Large intestine (tissue), 3 donors: ENCODE measurements at regions not wholly inside any gene's neighbourhood (a gene's known extent, or its start where the extent isn't known, plus 50 kb on each side); places are given as distances from the start of the nearest gene placed in this dataset.

Experiments
- DNase-seq, 2 donors: peaks; one replicate each; pipeline versions ENCODE4 v3.0.0 to v3.0.0-alpha.2; 2013
- H3K27ac ChIP-seq: one replicate; pipeline ENCODE4 v1.5.1; 2013; ENCODE audit warnings: low read length
- H3K27me3 ChIP-seq: 2 replicates; pipeline ENCODE4 v1.6.1; 2013; ENCODE audit warnings: low read length; ENCODE audit not compliant: control insufficient read depth, insufficient read depth
- H3K36me3 ChIP-seq: 2 replicates; pipeline ENCODE4 v1.6.1; 2013; ENCODE audit warnings: low read length; ENCODE audit not compliant: control insufficient read depth, insufficient read depth
- H3K4me1 ChIP-seq: one replicate; pipeline ENCODE4 v1.6.1; 2013; ENCODE audit warnings: low read length; ENCODE audit not compliant: control insufficient read depth, insufficient read depth
- H3K4me3 ChIP-seq: one replicate; pipeline ENCODE4 v1.5.1; 2013; ENCODE audit warnings: low read length
- H3K9me3 ChIP-seq: one replicate; pipeline ENCODE4 v1.6.1; 2013; ENCODE audit warnings: mild to moderate bottlenecking, low read depth, low read length, moderate library complexity; ENCODE audit not compliant: control insufficient read depth
- WGBS: methylation state at CpG from one replicate; pipeline ENCODE4 v1.1.5; 2013; ENCODE audit warnings: low lambda C conversion rate; ENCODE audit not compliant: insufficient coverage; 5-methylcytosine and 5-hydroxymethylcytosine counted together

DNA sequence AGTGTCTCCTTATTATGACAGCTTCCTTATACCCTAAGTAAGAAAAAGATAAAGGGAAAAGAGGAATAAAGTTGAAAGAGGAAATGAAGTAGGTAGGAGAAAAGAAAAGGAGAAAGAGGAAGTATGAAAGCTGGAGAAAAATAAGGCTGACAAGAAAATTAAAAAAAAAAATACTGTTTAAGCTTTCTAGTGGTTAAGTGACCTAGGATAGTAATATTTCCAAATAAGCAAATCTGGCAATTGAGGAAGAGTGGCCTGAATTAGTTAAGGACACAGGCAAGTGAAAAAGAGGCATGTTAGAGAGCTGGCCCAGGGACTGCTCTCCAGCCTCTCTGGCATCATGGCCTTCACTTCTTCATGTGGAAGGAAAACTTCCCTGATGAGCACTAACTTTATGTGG lies 76.5 kb upstream of the ADGRF1 start:
- DNase-seq = no peak
- no peaks in the 10 kb centered on the region for H3K9me3 ChIP-seq
- H3K27ac ChIP-seq = no peak overlapping the region
- H3K4me3 ChIP-seq = no peak overlapping the region
- no peaks in the 10 kb centered on the region for H3K36me3 ChIP-seq
- H3K4me1 ChIP-seq = peaks cover 14% of the 10 kb centered on the region
- no peaks in the 10 kb centered on the region for H3K27me3 ChIP-seq

DNA sequence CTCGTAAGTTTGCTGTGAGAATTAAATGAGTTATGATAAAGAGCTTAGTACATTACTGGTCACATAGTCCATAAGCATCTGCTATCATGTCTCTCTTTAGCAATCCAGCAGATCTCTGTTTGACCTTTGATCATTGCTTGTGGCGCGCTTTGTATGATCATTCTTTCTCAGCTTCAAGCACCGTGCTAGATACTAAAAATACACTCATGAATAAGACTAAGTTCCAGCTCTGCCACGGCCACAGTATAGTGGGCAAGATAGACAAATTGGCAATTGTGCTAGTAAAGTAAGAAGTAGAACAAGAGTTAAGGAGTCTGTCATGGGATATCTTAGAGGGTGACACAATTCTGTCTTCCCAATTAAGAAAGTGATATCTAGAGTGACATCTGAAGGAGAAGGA lies 75.2 kb upstream of the ADGRF1 start:
- Histone ChIP-seq H3K27ac (peak overlapping the region; percentile 94), H3K36me3 (no peaks in the 10 kb centered on the region), H3K4me1 (peaks cover 19% of the 10 kb centered on the region), H3K9me3 (no peaks in the 10 kb centered on the region), H3K4me3 (no peak overlapping the region), H3K27me3 (no peaks in the 10 kb centered on the region)
- peak; percentile 74 to 88 for DNase-seq
- WGBS = no CpG with 5 or more reads among the region's 5 CpGs

DNA sequence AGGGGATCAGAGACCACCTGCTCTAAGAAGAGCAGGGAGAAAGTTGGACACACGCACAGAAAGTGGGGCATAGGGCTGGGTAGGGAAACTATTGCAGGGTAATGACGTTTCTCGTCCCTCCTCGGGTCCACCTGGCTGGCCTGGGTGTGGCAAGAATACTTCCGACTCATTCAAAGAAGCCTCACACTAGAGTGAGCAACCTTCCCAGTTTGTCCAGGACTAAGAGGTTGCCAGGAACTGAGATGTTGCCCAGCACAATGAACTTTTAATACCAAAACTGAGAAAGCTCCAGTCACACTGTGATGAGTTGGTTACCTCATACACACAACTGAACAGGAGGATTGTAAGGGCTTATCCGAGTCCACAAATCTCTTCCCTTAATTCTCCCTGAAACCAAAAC lies 74.5 kb upstream of the ADGRF1 start:
- no CpG with 5 or more reads among the region's 6 CpGs for WGBS
- Histone ChIP-seq H3K36me3 (no peaks in the 10 kb centered on the region), H3K27me3 (no peaks in the 10 kb centered on the region), H3K27ac (peak overlapping the region; percentile 94), H3K4me1 (peaks cover 24% of the 10 kb centered on the region), H3K9me3 (no peaks in the 10 kb centered on the region), H3K4me3 (no peak overlapping the region)
- peak; percentile 79 to 85 for DNase-seq

DNA sequence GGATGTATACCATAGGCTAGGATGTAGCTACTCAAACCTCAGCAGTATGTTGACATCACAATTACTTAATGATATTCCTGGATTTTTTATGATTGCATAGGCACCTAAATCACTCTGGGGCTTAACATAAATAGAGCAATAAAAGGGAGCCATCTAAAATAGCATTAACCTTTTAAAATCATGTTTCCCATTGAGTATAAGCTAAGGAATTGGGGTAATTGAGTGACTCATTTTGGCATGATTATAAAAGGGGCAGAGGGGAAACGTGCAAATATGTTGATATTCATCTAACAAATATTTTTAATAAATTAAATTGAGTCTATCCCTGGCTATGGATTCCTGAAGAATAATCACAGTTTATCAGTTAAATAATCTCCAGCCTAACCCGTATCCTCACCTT lies 74.0 kb upstream of the ADGRF1 start:
- no peak overlapping the region for H3K4me3 ChIP-seq
- H3K9me3 ChIP-seq = no peaks in the 10 kb centered on the region
- peaks cover 26% of the 10 kb centered on the region for H3K4me1 ChIP-seq
- no peaks in the 10 kb centered on the region for H3K36me3 ChIP-seq
- WGBS = no CpG with 5 or more reads among the region's 2 CpGs
- peak overlapping the region; percentile 94 for H3K27ac ChIP-seq
- no peak for DNase-seq
- no peaks in the 10 kb centered on the region for H3K27me3 ChIP-seq

DNA sequence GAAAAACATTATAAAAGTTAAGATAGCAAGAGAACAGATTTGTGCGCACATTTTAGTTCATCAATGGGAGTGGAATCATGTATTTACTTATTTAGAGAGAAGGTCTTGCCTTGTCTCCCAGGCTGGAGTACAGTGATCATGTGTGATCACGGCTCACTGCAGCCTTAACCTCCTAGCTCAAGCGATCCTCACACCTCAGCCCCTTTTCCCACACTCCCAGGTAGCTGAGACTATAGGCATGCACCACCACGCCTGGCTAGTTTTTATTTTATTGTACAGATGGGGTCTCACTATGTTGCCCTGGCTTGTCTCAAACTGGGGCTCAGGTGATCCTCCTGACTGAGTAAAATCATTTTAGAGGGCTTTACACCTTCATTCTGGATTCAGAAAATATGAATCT lies 72.3 kb upstream of the ADGRF1 start:
- Histone ChIP-seq H3K9me3 (no peaks in the 10 kb centered on the region), H3K4me1 (peaks cover 26% of the 10 kb centered on the region), H3K4me3 (no peak overlapping the region), H3K27ac (no peak overlapping the region), H3K36me3 (no peaks in the 10 kb centered on the region), H3K27me3 (no peaks in the 10 kb centered on the region)
- no peak for DNase-seq
- 80% methylated on average over 1 of the region's 4 CpGs for WGBS

DNA sequence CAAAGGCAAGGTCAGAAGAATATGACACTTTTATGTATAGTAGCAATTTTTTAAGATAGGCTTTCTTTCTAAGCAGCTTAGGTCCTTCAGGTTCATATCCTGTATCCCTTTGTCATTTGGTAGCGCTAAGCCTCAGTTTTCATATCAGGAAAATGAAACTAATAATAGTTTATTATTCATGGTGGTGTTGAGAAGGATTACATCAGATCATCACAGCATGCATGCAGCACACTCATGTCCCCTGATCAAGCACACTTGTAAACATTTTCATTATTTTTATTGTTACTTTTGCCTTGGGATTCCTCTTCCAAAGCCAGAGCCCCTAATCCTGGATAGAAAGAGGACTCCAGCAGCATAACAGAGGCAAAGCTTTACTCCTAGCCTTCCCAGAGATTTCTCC lies 70.2 kb upstream of the ADGRF1 start:
- H3K27me3 ChIP-seq = no peaks in the 10 kb centered on the region
- no peak for DNase-seq
- H3K4me1 ChIP-seq = peaks cover 22% of the 10 kb centered on the region
- no peak overlapping the region for H3K4me3 ChIP-seq
- peak overlapping the region; percentile 57 for H3K27ac ChIP-seq
- WGBS = 80% methylated on average over 1 of the region's 1 CpG
- H3K36me3 ChIP-seq = no peaks in the 10 kb centered on the region
- no peaks in the 10 kb centered on the region for H3K9me3 ChIP-seq

DNA sequence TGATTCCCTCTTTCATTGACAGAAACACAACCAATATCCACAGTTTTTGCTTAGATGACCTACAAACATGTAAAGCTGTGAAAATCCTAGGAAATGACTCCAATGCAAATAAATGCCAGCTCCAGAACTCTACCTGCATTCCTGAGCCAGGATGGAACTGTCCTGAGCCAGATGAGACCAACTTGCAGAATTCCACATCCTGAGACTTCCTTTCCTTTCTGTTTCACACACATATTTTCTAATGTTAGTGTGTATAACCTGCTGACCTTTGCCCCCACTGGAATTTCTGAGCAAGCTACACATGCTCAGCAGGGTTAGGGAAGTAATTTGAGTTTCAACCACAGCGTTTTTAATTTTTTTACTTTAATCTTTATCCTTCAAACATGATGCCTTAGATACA lies 69.6 kb upstream of the ADGRF1 start:
- H3K27me3 ChIP-seq = no peaks in the 10 kb centered on the region
- WGBS = no CpG with 5 or more reads among the region's 1 CpG
- DNase-seq = peak; percentile 66 to 79
- H3K4me1 ChIP-seq = peaks cover 21% of the 10 kb centered on the region
- H3K4me3 ChIP-seq = no peak overlapping the region
- peak overlapping the region; percentile 57 for H3K27ac ChIP-seq
- no peaks in the 10 kb centered on the region for H3K36me3 ChIP-seq
- H3K9me3 ChIP-seq = no peaks in the 10 kb centered on the region

DNA sequence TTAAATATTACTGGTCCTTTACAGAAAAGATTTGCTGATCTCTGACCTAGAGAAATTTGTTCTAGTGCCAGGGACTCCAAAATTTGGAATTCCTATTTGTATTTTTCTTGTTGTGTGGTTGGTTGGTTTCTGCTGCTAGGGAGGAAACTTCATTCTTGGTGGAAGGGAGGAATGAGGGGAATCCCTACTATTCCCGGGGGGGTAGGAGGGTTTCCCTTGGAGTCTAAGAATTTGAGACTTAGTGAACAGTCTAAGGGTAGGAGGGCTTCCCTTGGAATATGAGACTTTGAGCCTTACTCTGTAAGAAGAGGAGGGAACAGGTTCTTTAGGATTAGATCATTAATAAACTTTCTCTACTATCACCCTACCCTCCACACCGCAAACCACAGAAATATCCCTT lies 67.1 kb upstream of the ADGRF1 start:
- H3K4me3 ChIP-seq = no peak overlapping the region
- WGBS = no CpG with 5 or more reads among the region's 2 CpGs
- DNase-seq = no peak

DNA sequence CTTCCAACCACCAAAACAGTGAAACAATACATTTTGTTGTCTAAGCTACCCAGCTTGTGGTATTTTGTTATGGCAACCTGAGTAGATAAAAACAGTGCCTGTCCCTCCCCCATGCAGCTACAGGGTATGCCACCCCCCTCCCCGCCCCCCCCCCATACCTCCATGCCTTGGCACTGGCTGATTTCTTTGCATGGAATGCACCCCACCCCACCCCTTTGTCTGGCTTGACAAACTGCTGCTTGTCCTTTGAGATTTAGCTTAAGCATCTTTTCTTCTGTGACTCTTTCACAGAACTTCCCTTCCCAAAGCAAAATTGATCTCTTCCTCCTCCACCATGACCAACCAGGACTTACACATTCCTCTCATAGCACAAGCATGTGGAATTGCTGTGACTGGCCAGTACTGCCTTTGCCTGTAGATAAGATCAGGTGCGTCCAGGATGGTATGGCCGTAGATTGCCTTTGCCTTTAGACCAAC lies 64.6 kb upstream of the ADGRF1 start:
- no CpG with 5 or more reads among the region's 3 CpGs for WGBS
- DNase-seq = no peak
- H3K36me3 ChIP-seq = no peaks in the 10 kb centered on the region
- H3K4me3 ChIP-seq = no peak overlapping the region
- H3K9me3 ChIP-seq = no peaks in the 10 kb centered on the region
- H3K27me3 ChIP-seq = no peaks in the 10 kb centered on the region
- H3K27ac ChIP-seq = peak overlapping the region; percentile 40
- H3K4me1 ChIP-seq = peaks cover 10% of the 10 kb centered on the region

More for the DNA sequence above, 67.1 kb upstream of the ADGRF1 start:
- H3K4me1 ChIP-seq = peaks cover 17% of the 10 kb centered on the region
- no peaks in the 10 kb centered on the region for H3K9me3 ChIP-seq
- no peak overlapping the region for H3K27ac ChIP-seq
- no peaks in the 10 kb centered on the region for H3K27me3 ChIP-seq
- H3K36me3 ChIP-seq = no peaks in the 10 kb centered on the region

DNA sequence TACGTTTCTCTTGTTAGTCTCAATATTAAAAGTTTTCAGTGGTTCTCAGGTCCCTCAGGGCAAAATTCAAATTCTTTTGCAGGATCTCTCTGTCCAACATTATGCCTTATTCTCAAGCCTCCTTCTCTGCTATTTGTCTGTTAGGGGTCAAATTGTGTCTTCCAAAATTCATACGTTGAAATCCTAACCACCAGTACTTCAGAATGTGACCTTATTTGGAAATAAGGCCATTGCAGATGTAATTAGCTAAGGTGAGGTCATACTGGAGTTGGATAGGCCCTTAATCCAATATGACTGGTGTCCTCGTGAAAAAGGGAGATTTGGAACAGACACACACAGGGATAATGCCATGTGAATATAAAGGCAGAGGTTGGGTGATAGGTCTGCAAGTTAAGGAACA lies 64.1 kb upstream of the ADGRF1 start:
- Histone ChIP-seq H3K36me3 (no peaks in the 10 kb centered on the region), H3K9me3 (no peaks in the 10 kb centered on the region), H3K4me1 (peaks cover 7% of the 10 kb centered on the region), H3K4me3 (no peak overlapping the region), H3K27ac (no peak overlapping the region), H3K27me3 (no peaks in the 10 kb centered on the region)
- DNase-seq = no peak
- 86% methylated on average over 1 of the region's 3 CpGs for WGBS

DNA sequence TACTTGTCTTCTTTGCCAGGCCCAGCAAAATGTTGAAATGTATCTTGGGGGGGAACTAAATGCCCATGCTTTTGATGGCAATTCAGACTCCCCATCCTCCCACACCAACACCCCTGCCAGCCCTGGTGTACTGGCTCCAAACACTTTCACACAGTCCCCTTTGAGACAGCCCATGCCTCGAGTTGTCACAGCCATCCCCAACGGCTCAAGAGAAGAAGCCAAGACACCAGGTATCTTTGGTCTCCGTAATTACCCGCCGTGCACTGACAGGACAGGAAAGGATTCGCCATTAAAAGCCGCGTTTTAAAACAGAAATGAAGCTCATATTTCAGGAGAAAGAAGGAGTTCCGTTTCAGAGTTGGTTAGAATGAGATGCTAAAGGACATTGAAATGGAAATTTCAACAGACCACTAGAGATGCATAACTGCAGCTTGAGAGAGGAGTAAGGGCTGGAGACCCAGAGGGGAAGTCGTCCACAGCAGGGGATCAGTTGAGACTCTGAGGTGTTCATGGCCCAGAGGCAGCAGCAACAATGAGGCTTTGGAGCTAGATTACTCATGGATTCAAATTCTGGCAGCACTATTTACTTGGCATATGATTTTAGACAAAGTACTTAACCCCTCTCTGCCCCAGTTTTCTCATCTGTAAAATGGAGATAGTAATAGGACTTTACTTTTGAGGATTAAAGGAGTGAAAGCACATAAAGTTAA lies 63.5 kb upstream of the ADGRF1 start:
- H3K36me3 ChIP-seq = no peaks in the 10 kb centered on the region
- DNase-seq = no peak
- WGBS = no CpG with 5 or more reads among the region's 10 CpGs
- peaks cover 7% of the 10 kb centered on the region for H3K4me1 ChIP-seq
- H3K27me3 ChIP-seq = no peaks in the 10 kb centered on the region
- H3K4me3 ChIP-seq = no peak overlapping the region
- no peak overlapping the region for H3K27ac ChIP-seq
- no peaks in the 10 kb centered on the region for H3K9me3 ChIP-seq
